ENCODE measurements at regions not wholly inside any gene's neighbourhood (a gene's known extent, or its start where the extent isn't known, plus 50 kb on each side); places are given as distances from the start of the nearest gene placed in this dataset.
"Not testable (repeated sequence)": the region's sequence is repeated elsewhere in the genome, so short reads cannot be mapped to it uniquely, and the experiment has no call there.

DNA sequence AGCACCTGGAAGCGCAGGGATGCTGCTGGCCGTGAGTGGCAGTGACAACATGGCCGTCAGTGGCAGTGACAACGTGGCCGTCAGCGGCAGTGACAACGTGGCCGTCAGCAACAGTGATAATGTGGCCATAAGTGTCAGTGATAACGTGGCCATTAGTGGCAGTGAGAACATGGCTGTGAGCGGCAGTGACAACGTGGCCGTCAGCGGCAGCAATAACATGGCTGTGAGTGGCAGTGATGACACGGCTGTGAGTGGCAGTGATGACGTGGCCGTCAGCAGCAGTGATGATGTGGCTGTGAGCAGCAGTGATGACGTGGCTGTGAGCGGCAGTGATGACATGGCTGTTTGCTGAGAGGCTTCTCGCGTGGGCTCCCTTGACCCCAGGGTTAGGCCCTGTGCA lies 169.8 kb downstream of the ERMARD start:
- DNase-seq (ENCODE audit: low read depth), result no peak
- H3K4me3 ChIP-seq (ENCODE audit: low read depth, low read length), result no peak overlapping the region
- TF ChIP-seq CTCF (IDR thresholded peaks at IDR 0.05; ENCODE audit: insufficient read depth, low read length), result no peak

GRCh38 chr6:169920359-169921020 lies 169.1 kb downstream of the ERMARD start:
- H3K4me3 ChIP-seq (ENCODE audit: low read depth, low read length), result no peak overlapping the region
- DNase-seq (ENCODE audit: low read depth), result no peak

DNA sequence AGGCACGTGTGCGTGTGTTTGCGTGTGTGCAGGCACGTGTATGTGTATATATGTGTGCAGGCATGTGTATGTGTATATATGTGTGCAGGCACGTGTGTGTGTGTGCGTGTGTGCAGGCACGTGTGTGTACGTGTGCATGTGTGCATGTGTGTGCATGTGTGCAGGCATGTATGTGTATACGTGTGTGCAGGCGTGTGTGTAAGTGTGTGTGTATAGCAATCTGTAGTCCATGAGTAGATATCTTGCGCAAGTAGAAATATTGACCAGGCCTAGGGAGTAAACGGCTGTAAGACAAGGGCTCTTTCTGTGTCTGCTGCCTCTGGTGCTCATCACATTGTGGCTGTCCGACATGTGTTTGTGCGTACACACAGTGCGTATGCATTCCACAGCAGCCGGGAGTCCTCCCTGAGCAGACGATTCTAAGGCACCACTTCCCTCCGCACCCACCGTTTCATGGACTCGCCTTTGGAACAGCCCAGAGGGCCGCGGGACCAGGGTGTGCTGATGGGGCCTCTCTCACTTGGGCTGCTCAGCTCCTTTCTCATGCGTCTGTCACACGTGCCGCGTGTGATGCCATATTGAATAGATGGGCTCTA lies 167.6 kb downstream of the ERMARD start:
- no peak for TF ChIP-seq CTCF (IDR thresholded peaks at IDR 0.05; ENCODE audit: insufficient read depth, low read length)
- DNase-seq (ENCODE audit: low read depth), result no peak
- H3K4me3 ChIP-seq (ENCODE audit: low read depth, low read length), result no peak overlapping the region

More at GRCh38 chr6:169920359-169921020, 169.1 kb downstream of the ERMARD start:
- TF ChIP-seq CTCF (IDR thresholded peaks at IDR 0.05; ENCODE audit: insufficient read depth, low read length), result no peak

DNA sequence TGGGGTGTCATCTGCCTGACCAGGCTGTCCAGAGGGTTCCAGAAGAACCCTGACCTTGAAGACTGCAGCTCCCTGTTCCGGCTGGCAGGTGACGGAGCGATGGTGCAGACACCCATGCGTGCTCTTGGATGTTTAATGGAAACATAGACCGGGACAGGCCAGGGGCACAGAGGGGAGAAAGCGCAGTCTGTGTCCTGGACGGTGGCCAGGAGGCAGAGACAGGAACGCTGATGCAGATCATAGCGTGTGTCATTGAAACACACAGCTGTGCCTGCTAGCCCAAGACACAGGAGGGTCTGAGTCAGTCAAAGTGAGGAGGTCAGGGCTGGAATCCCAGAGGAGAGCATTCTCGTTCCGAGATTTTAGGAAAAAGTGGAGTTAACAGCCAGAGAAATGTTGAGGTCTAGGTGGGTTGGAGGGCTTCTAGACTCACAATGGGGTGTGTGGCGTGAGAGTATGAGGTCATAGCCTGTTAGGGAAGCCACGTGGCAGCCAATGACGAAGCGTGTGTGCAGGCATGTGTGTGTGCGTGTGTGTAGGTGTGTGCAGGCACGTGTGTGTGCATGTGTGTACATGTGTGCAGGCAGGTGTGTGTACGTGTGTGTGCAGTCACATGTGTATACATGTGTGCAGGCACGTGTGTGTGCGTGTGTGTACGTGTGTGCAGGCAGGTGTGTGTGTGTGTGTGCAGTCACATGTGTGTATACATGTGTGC lies 167.0 kb downstream of the ERMARD start:
- H3K4me3 ChIP-seq (ENCODE audit: low read depth, low read length), result no peak overlapping the region
- DNase-seq (ENCODE audit: low read depth), result no peak
- TF ChIP-seq CTCF (IDR thresholded peaks at IDR 0.05; ENCODE audit: insufficient read depth, low read length), result no peak

- DNase-seq (ENCODE audit: low read depth), result no peak
- TF ChIP-seq CTCF (IDR thresholded peaks at IDR 0.05; ENCODE audit: insufficient read depth, low read length), result no peak
- H3K4me3 ChIP-seq (ENCODE audit: low read depth, low read length), result no peak overlapping the region
Measured at GRCh38 chr6:169917153-169917552, 165.7 kb downstream of the ERMARD start.

DNA sequence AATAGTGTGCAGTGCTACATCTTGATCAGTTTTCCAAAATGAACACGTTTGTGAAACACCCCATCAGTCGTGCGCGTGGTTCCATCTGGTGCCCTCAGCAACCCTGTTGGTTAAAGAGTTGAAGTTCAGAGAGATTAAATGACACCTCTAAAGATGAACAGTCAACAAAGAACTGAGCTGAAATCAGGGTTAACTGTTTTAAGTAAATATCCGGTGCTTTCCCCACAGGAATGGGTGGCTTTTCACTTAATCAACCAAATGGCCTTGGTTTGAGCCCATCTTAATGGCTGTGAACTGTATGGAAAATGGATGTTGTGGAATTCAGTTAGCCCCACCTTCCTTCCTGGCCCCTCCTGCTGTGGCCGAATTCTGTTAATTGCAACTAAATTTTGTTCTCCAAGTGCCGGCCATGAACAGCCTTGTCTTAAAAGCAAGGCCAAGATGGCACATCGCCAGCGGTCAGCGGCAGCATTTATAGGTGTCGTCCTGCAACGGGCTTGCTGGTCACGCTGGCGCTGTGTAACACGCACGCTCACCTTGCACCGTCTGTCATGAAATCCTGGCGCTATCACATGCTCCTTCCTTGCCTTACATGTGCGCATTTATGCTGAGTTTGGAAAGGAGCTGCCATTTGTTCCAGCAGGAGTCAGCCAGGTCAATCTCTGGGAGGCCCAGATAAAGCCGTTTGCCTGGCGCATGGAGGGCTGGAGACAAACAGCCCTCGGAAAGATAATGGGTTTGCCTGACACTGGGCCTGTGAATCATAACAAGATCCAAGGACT lies 164.5 kb downstream of the ERMARD start:
- no peak for DNase-seq (ENCODE audit: low read depth)
- no peak for TF ChIP-seq CTCF (IDR thresholded peaks at IDR 0.05; ENCODE audit: insufficient read depth, low read length)
- H3K4me3 ChIP-seq (ENCODE audit: low read depth, low read length), result no peak overlapping the region

- DNase-seq (ENCODE audit: low read depth); H3K4me3 ChIP-seq (ENCODE audit: low read depth, low read length): not testable (repeated sequence)
Measured at GRCh38 chr6:169913745-169914144, 162.3 kb downstream of the ERMARD start.
